CD4-positive, alpha-beta T cell treated with Interleukin-2 at 100 ng/mL for 4 hours (primary cell): ENCODE measurements at regions not wholly inside any gene's neighbourhood (a gene's known extent, or its start where the extent isn't known, plus 50 kb on each side); places are given as distances from the start of the nearest gene placed in this dataset.

Experiments
- DNase-seq: peaks from one replicate; pipeline ENCODE4 v3.0.0-alpha.2; 2020; ENCODE audit warnings: low spot score

GRCh38 chr4:17112292-17112659 lies 213.8 kb upstream of the LDB2 start:
- DNase-seq, result no peak

- no peak for DNase-seq
Measured at GRCh38 chr4:17109126-17109525, 210.7 kb upstream of the LDB2 start.

- no peak for DNase-seq
Measured at GRCh38 chr4:17103231-17103630, 204.8 kb upstream of the LDB2 start.

DNA sequence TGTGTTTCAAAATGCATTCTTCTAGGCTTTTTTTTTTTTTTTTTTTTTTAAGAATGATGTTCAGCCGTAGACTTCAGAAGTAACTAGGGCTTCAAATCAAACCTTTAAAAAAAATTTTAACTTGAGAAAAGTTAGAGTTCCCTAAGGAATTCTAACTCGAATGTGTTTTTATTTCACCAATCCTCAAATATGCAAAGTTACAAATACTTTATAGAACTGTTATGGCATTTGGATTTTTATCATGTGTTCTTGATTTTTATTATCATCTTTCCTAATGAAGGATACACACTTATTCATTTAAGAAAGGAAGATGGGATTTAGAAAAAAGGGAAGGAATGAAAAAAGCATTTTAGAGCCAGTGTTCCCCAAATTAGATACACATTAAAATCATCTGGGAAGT lies 200.6 kb upstream of the LDB2 start:
- no peak for DNase-seq

DNA sequence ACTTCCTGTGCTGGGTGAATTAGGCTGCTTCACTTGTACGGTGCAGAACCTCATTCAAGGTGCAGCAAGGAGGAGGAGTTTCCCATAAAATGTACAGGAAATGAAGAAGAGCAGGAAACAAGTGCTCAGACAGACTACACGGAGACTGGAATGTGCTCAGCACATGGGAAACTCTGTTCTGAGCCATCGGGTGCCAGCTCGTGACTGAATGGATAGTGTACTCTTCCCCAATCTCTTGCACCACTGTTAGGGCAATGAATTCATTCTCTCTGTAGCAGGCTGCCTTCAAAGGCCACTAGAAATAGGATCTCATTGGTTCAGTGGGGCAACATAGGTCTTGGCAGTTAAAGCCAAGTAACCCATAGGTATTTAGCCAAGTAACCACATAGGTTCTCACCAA lies 200.0 kb upstream of the LDB2 start:
- DNase-seq, result no peak

- DNase-seq, result no peak
Measured at GRCh38 chr4:17097362-17097761, 198.9 kb upstream of the LDB2 start.

- no peak for DNase-seq
Measured at GRCh38 chr4:17096692-17097091, 198.2 kb upstream of the LDB2 start.

DNA sequence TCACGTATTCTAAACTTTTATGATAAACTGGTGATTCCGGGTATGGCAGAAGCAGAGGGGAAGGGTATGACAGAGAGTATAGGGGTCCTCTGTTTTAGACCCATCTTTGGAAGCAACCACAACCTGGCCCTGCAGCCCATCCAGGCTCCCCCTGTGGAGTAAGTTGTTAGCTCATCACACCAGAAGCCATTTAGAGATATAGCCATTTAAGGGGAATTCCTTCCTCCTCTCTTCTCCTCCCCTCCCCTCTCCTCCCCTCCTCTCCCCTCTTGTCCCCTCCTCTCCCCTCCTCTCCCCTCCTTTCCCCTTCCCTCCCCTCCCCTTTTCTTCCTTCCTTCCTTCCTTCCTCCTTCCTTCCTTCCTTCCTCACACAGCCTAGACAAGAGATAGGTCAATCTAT lies 197.3 kb upstream of the LDB2 start:
- no peak for DNase-seq

GRCh38 chr4:17094876-17095210 lies 196.4 kb upstream of the LDB2 start:
- no peak for DNase-seq

DNA sequence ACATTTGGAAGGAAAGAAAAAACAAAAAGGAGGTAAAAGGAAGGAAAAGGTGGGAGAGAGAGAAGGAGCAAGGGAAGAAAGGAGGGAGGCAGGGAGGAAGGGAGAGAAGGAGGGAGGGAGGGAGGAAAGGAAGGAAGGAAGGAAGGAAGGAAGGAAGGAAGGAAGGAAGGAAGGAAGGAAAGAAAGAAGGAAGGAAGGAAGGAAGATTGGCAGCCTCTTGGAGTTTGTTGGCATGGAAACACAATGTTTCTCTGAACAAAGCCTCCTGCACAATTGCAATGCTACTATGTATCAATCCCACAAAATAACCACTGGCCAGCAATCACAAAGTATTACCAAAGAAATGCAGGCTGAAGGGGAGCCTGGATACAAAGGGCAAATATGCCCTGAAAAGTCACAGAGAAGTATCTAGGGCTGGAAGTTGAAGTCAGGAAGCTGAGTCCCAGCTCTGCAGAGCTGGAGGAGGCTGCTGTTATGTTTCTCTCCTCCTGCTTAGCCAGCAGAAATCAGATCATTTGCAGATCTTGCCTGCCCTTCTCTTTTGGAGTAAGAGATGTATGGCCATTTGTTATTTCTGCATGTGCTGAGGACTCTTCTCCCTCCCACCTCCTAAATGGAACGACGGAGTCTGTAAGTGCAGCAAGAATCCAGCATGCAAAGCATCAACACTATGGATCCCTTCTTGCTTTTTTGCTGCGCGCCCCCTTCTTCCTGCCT lies 195.9 kb upstream of the LDB2 start:
- DNase-seq, result no peak

- DNase-seq, result no peak
Measured at GRCh38 chr4:17093481-17093880, 195.0 kb upstream of the LDB2 start.

DNA sequence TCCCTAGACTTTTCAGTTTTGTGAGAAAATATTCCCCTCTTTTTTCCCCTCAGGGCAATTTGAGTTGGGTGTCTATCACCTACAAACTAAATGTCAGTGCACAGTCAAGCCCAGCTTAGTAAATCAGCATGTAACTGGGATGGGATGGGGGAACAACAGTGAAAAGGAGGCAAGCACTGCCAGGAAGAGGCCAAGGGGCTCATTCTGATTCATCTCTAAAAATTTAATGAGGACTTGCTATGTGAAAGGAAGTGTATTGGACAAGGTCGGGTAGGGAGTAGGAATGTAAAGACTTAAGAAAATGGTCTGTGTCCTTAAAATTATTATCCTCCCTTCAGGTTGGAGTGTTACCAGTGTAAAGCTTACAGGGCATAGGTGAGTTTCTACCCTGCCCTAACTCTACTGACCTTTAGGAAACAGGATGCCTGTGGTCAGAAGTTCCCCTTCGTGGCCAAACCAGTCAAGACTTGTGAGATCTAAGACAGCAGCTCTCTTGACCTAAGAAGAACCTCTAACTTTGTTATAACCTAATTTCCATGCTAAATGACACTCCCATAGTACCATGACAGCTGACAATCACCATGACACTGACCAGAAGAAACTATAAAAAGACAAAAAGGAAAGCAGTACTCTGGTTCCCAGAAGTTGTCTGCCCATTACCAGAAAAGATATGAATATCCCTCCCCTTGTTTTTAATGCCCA lies 194.4 kb upstream of the LDB2 start:
- no peak for DNase-seq

- DNase-seq, result no peak
Measured at GRCh38 chr4:17091104-17091503, 192.7 kb upstream of the LDB2 start.

DNA sequence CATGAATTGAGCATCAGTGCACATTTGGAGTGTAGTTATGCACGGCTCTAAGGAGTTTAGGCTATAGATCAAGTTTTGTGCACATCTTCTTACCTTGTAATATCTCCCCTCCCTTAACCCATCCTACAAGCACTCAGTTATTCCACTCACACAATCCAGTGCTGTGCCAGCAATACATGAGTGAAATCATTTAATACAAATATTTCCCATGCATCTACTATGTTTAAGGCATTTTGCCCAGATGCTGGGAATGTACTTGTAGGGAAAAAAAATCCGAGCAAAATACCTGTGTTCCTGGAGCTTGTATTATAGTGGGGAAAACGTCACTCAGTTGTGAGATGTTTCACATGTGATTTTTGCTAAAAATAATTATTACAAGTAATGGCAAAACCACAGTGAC lies 191.6 kb upstream of the LDB2 start:
- DNase-seq, result no peak

DNA sequence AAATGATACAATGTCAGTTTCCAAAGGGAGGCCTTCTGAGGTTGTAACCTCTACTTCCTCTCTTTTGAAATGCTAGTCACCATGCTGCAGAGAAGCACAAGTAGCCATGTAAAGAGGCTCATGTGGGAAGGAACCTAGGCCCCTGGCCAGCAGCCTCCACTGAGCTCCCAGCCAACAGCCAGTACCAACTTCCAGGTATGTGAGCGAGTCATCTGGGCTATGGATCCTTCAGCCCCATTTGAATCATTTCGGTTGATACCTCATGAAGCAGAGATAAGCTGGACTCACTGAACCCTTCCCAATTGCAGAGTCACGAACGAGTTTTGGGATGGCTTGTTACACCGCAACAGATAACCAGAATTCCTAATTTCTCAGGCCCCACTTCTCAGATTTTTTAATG lies 187.0 kb upstream of the LDB2 start:
- DNase-seq, result no peak

GRCh38 chr4:17082186-17082585 lies 183.7 kb upstream of the LDB2 start:
- no peak for DNase-seq

GRCh38 chr4:17081179-17081578 lies 182.7 kb upstream of the LDB2 start:
- DNase-seq, result no peak

DNA sequence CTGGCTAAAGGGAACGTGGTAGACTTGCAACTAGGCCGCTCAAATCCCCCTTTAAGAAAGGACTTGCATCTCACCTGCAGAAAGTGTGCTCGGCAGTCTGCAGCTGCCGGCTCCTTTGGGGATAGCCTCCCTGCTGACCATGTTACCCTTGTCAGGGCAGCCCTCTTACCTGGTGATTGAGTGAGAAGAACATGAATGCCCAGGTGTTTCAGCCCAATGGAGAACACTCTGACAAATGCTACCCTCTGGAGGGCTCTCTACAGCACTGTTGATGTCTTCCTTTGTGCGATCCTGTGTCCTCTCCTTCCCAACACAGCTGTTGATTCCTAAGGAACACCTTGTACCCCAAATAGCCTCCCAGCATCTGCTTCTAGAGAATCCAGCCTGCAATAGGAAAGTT lies 178.7 kb upstream of the LDB2 start:
- no peak for DNase-seq

DNA sequence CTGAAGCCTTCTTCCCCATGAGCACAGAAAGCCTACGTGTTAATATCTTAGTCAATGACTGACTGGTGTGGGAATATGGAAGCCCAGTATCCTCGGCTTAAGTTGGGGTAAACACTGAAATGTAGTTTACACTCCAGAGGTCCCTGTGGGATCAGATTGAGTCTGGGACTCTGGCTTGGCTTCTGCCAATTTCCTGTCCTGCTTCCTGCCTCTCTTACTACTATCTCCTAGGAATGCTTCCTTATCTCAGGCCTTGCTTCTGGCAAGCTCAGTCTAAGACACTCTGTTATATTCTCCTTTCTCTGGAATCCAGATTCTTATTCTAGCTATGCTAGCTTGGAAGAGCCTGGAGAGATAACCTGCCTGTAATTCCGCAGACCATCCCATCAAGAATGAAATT lies 174.0 kb upstream of the LDB2 start:
- DNase-seq, result no peak

GRCh38 chr4:17068891-17069290 lies 170.4 kb upstream of the LDB2 start:
- DNase-seq, result no peak

GRCh38 chr4:17068392-17068791 lies 169.9 kb upstream of the LDB2 start:
- DNase-seq, result no peak

DNA sequence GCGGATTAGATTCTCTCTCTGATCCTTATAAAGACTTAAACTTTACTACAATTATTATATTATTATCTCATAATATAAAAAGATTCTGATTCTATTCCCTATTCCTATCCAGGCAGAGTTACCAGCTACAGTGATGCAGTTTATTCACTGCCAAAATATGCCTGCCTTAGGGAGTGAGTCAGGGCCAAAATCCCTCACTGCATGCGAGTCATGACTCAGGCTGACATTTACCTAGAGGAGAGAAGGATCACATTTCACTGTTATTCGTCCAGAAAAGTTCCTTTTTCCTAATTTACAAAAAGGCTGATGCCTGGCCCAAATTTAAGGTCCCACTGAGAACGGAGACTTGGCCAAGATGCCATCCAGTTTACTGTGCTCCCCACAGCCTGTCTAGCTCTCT lies 168.5 kb upstream of the LDB2 start:
- no peak for DNase-seq

DNA sequence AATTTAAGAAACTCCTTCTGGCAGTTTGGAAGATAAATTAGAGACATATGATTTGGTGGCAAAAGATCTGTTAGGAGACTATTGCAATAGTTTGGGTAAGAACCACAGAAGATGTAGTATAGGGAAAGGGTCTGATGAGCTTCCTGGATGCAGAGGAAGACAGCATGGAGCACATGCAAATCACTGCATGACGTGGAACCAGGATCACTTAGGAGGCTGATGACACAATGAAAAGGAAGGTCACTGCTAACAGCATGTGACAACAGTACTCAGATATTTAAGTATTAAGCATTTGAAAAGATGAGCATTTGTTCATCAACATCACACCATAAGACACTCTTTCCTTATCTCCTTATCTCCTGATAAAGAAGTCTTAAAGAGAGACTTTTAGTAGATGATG lies 167.8 kb upstream of the LDB2 start:
- no peak for DNase-seq

DNA sequence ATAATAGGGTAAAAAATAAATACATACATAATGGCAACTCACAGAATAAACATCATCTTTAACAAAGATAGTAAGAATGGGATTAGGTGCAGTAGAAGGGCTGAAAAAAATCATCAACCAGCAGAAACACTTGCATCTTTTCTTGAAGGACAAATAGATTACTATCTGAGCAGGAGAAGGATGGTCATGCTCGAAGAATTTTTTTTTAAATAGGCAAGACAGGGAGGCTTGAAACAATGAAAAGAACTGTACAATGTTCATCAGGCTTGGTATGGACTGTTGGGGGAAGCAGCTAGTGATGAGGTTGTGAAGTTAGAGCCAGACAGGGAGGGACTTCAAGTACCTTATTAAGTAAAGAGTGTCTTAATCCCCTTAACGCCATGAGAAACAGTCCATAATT lies 167.4 kb upstream of the LDB2 start:
- no peak for DNase-seq
